ENCODE measurements at regions not wholly inside any gene's neighbourhood (a gene's known extent, or its start where the extent isn't known, plus 50 kb on each side); places are given as distances from the start of the nearest gene placed in this dataset.

DNA sequence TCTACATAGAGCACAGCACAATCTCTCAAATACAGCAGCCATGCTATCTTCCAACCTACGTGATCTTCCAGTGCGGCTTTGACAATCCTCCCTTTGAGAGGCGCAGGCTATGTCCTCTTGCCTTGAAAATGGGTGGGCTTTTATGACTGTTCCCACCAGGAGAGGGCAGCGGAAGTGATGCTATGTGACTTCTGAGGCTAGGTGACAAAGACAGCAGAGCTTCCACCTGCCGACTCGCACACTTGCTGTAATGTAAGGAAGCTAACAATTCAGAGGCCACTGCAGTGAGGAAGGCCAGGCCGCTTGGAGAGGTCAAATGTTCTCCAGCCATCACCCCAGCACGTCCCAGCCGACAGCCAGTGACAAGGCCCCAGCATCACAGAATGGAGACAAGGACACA, 65.8 kb downstream of the MRPL57 start:
- Histone ChIP-seq H3K4me2 (ENCODE audit: low read depth, low read length) (no peak overlapping the region), H4K5ac (ENCODE audit: low read depth, low read length) (no peak overlapping the region), H3K27ac (ENCODE audit: insufficient read depth, low read length) (no peak overlapping the region), H3K56ac (ENCODE audit: extremely low read depth, insufficient read depth, low read length) (no peak overlapping the region), H2AK9ac (replicated peaks; ENCODE audit: low read depth, low read length, poor library complexity) (no peak overlapping the region), H3K4me1 (ENCODE audit: control insufficient read depth, insufficient read depth, low read length) (no peaks in the 10 kb centered on the region), H3K23ac (ENCODE audit: low read depth, low read length) (no peak overlapping the region), H3K9me3 (ENCODE audit: control insufficient read depth, insufficient read depth, low read length) (no peaks in the 10 kb centered on the region), H3K4ac (ENCODE audit: low read depth, low read length) (no peak overlapping the region), H2AFZ (replicated peaks; ENCODE audit: low read length, poor library complexity) (no peak overlapping the region), H3K14ac (replicated peaks; ENCODE audit: low read depth, low read length) (no peak overlapping the region), H3K9me1 (ENCODE audit: insufficient read depth, low read length) (no peaks in the 10 kb centered on the region), H2AK5ac (ENCODE audit: low read depth, low read length) (no peak overlapping the region), H2BK15ac (ENCODE audit: low read depth, low read length) (no peak overlapping the region), H2BK120ac (ENCODE audit: low read depth, low read length) (no peak overlapping the region), H3K18ac (ENCODE audit: low read depth, low read length) (no peak overlapping the region), H4K8ac (ENCODE audit: low read depth in 2 of 2, low read length in 2 of 2) (no peak overlapping the region), H3K36me3 (ENCODE audit: control insufficient read depth, insufficient read depth, low read length) (no peaks in the 10 kb centered on the region), H3K4me3 (ENCODE audit: insufficient read depth, low read depth, low read length) (no peak overlapping the region), H4K91ac (ENCODE audit: insufficient read depth, low read depth, low read length) (no peak overlapping the region), H3K79me1 (ENCODE audit: low read depth in 1 of 2, low read length in 2 of 2) (no peaks in the 10 kb centered on the region), H4K20me1 (ENCODE audit: insufficient read depth, low read length) (no peaks in the 10 kb centered on the region), H2BK5ac (ENCODE audit: low read depth, low read length, poor library complexity, severe bottlenecking) (no peak overlapping the region), H2BK20ac (ENCODE audit: low read depth, low read length) (no peak overlapping the region), H3K9ac (ENCODE audit: low read depth, low read length) (no peak overlapping the region), H3K27me3 (ENCODE audit: control insufficient read depth, insufficient read depth, low read length) (peaks cover 10% of the 10 kb centered on the region)
- no peak for ATAC-seq (ENCODE audit: low read depth)
- dilution Hi-C loops (cut with HindIII; ENCODE audit: low sequenced_read_pairs, unreplicated experiment) = no loop called here
- intact Hi-C loops (cut with micrococcal nuclease) = no loop called here
- ChIA-PET POLR2A (ENCODE audit: unreplicated experiment) (no interaction called here), CTCF (no interaction called here)
- TF ChIP-seq MAZ (IDR thresholded peaks at IDR 0.05; ENCODE audit: borderline replicate concordance, low read depth, low read length) (no peak), SMC3 (IDR thresholded peaks at IDR 0.05; ENCODE audit: low read depth, low read length) (no peak), POLR2A (IDR thresholded peaks at IDR 0.05; ENCODE audit: low read depth, low read length) (no peak), CEBPB (IDR thresholded peaks at IDR 0.05; ENCODE audit: low read depth, low read length) (no peak), RFX5 (IDR thresholded peaks at IDR 0.05; ENCODE audit: low read depth, low read length) (no peak), MXI1 (IDR thresholded peaks at IDR 0.05; ENCODE audit: borderline replicate concordance, low read depth, low read length) (no peak)
- TF ChIP-seq, protein P1, sequence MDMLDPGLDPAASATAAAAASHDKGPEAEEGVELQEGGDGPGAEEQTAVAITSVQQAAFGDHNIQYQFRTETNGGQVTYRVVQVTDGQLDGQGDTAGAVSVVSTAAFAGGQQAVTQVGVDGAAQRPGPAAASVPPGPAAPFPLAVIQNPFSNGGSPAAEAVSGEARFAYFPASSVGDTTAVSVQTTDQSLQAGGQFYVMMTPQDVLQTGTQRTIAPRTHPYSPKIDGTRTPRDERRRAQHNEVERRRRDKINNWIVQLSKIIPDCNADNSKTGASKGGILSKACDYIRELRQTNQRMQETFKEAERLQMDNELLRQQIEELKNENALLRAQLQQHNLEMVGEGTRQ (IDR thresholded peaks at IDR 0.05; ENCODE audit: low read depth, low read length) = no peak
- DNase-seq = no peak
- WGBS, 2 experiments (ENCODE audit: extremely low coverage in 2 of 2, insufficient read length in 1 of 2) = 76% methylated on average over 3 of the region's 9 CpGs; no CpG with 5 or more reads in 1 of the 2 experiments
- in situ Hi-C loops (cut with MboI; ENCODE audit: low sequenced_read_pairs) = no loop called here
- no TSS peak for BruUV-seq (replicated peaks)

All from IMR-90 (cell line).